ENCODE measurements at regions not wholly inside any gene's neighbourhood (a gene's known extent, or its start where the extent isn't known, plus 50 kb on each side); places are given as distances from the start of the nearest gene placed in this dataset.
"Not testable (repeated sequence)": the region's sequence is repeated elsewhere in the genome, so short reads cannot be mapped to it uniquely, and the experiment has no call there.

DNA sequence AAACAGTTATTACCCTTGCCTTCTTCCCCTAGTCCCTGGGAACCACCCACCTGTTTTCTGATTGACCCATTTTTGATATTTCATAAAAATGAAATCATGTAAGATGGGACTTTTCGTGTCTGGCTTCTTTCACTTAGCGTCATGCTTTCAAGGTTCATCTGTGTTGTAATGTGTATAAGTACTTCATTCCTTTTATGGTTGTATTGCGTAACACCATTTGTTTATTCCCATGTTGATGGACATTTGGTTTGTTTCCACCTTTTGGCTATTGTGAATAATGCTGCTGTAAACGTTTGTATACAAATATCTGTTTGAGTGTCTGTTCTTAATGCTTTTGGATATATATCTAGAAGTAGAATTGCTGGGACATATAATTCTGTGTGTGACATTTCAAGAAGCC, 650.1 kb upstream of the COX7C start:
- H3K4me3 ChIP-seq (ENCODE audit: low read length): no peak overlapping the region
- no peak for TF ChIP-seq CTCF (conservative IDR thresholded peaks at IDR 0.05; ENCODE audit: low read depth, low read length)
- no peak for DNase-seq (ENCODE audit: low read depth)

- no peak overlapping the region for H3K4me3 ChIP-seq (ENCODE audit: low read length)
- no peak for TF ChIP-seq CTCF (conservative IDR thresholded peaks at IDR 0.05; ENCODE audit: low read depth, low read length)
- no peak for DNase-seq (ENCODE audit: low read depth)
Observed at GRCh38 chr5:85972539-85972938, 645.2 kb upstream of the COX7C start.

DNA sequence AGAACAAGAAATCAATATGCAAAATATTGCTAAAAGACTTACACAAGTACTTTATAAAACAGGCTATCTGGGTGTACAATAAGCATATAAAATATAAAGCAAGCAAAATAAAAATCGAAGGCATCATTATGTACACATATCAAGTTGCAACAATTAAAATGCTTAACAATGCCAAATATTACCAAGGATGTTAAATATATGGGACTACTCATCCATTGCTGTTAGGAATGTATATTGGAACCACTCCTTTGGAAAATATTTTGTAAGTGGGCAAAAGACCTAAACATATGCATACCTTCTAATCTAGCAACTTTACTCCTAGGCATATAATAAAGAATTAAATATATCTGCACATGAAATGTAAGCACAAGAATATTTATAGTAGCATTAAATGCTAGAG, 632.6 kb upstream of the COX7C start:
- DNase-seq (ENCODE audit: low read depth): no peak
- no peak for TF ChIP-seq CTCF (conservative IDR thresholded peaks at IDR 0.05; ENCODE audit: low read depth, low read length)
- no peak overlapping the region for H3K4me3 ChIP-seq (ENCODE audit: low read length)

GRCh38 chr5:85990998-85991397, 626.7 kb upstream of the COX7C start:
- no peak for DNase-seq (ENCODE audit: low read depth)
- no peak overlapping the region for H3K4me3 ChIP-seq (ENCODE audit: low read length)
- no peak for TF ChIP-seq CTCF (conservative IDR thresholded peaks at IDR 0.05; ENCODE audit: low read depth, low read length)

DNA sequence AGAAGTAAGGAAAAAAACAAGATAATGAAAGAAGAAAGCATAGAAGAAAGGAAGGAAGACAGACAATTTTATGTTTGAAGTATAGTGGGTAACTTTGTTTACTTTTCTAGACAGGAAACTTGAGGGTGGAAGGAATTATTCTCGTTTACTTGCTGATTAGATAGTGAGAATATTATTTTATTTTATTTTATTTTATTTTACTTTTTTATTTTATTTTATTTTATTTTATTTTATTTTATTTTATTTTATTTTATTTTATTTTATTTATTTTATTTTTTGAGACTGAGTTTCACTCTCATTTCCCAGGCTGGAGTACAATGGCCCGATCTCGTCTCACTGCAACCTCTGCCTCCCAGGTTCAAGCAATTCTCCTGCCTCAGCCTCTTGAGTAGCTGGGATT, 623.1 kb upstream of the COX7C start:
- not testable (repeated sequence) for H3K4me3 ChIP-seq (ENCODE audit: low read length); DNase-seq (ENCODE audit: low read depth)

DNA sequence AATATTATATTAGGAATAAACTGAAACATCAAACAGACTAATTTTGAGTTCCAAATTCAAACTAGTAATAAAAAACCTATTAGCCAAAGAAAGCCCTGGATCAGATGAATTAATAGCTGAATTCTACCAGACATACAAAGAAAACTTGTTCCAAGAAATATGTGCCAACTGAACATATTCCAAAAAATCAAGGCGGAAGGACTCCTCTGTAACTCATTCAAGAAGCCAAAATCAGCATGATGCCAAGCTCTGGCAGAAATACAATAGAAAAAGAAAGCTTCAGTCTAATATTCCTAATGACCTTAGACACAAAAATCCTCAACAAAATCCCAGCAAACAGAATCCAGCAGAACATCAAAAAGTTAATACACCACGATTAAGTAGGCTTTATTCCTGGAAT, 619.1 kb upstream of the COX7C start:
- no peak for DNase-seq (ENCODE audit: low read depth)
- no peak for TF ChIP-seq CTCF (conservative IDR thresholded peaks at IDR 0.05; ENCODE audit: low read depth, low read length)
- no peak overlapping the region for H3K4me3 ChIP-seq (ENCODE audit: low read length)

DNA sequence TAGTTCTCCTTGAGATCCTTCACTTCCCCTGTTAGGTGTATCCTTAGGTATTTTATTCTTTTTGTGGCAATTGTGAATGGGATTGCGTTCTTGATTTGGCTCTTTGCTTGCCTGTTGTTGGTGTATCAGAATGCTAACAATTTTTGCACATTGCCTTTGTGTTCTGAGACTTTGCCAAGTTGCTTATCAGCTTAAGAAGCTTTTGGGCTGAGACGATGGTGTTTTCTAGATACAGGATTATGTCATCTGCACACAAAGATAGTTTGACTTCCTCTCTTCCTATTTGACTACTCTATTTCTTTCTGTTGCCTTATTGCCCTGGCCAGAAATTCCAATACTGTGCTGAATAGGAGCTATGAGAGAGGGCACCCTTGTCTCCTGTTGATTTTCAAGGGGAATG, 609.4 kb upstream of the COX7C start:
- TF ChIP-seq CTCF (conservative IDR thresholded peaks at IDR 0.05; ENCODE audit: low read depth, low read length): no peak
- DNase-seq (ENCODE audit: low read depth): no peak

DNA sequence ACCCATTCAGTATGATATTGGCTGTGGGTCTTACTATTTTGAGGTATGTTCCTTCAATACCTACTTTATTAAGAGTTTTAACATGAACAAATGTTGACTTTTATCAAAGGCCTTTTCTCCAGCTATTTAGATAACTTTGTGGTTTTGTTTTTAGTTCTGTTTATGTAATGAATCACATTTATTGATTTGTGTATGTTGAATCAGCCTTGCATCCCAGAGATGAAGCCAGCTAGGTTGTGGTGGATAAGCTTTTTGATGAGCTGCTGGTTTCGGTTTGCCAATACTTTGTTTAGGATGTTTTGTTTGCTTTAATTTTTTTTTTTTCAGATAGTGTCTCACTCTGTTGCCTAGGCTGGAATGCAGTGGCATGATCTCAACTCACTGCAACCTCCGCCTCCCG, 609.0 kb upstream of the COX7C start:
- no peak for DNase-seq (ENCODE audit: low read depth)
- TF ChIP-seq CTCF (conservative IDR thresholded peaks at IDR 0.05; ENCODE audit: low read depth, low read length): no peak
- no peak overlapping the region for H3K4me3 ChIP-seq (ENCODE audit: low read length)

More for the DNA sequence above, 609.4 kb upstream of the COX7C start:
- no peak overlapping the region for H3K4me3 ChIP-seq (ENCODE audit: low read length)

All from retinal pigment epithelial cell (primary cell).